ENCODE measurements at regions not wholly inside any gene's neighbourhood (a gene's known extent, or its start where the extent isn't known, plus 50 kb on each side); places are given as distances from the start of the nearest gene placed in this dataset.
"Not testable (repeated sequence)": the region's sequence is repeated elsewhere in the genome, so short reads cannot be mapped to it uniquely, and the experiment has no call there.

DNA sequence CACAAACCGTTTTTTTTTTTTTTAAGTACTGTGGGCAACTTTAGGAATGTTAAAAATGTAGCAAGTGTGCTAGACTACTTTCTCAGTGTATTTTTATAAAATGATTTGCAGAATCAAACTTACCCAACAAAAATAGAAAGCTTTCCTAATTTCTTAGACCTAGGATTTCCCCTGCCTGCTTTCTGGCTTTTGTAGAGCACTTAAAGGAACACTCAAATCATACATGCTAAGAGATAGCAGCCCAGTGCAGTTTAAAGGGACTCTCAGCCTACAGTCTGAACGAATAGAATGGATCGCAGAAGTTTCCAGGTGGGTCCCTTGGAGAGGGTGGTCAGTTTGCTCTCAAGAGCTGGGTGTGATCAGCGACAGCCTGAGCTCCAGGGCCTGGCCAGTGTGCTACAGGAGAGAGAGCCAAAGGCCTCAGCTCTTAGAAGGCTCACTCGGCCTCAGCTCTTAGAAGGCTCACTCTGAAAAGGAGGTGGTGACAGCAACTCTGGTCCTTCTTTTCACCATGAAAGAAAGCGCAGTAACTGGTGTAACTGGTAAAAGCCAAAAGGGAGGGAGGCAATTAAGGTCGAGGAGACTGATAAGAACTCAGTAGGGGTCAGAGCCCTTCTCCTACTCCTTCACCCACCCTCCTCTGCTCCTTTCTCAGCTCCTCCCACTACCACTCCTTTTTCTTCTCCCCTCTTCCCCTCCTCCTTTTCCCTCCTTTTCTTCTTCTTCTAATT, 142.4 kb downstream of the ZFP64 start:
- DNase-seq, result no peak

DNA sequence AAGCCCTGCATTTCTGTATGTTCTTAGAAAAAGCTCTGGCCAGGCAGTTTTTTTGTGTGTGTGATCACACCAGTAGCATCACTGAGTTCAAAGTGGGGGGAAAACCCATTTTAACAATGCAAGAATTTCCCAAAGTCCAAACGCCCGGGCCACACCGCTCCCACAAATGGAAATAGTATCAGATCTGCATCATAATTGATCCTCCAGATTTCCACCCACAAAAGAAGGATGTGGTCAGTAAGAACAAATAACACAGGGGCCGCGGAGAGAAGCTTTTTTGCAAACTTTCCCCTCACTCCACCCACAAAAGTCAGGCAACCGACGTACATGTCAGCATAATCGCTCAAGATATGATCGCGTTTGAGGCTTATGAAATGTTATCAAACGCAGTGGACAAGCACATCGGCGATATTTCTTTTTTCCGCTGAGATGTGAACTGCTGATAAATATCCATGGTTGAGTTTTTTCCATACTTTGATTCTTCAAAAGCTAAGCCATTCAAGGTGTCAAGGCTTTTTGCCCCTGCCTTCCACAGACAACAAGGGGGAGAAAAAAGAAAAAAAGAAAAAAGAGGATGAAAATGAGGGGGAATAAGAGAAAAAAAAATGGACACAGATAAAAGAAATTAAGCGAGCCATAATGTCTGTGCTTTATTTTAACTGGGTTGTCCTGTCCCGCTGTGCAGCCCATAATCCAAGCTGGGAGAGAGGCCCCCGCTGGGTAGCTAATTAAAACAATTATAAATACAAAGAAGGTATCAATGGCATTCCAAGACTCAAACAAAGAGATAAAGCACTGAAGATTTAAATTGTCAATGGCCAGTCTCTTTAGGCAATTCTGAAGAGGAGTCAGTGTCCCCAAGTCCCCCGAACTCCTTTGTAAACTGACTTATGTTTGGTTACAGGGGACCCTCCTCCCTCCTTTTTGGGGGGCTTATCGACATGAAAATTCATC, 143.5 kb downstream of the ZFP64 start:
- DNase-seq, result no peak

DNA sequence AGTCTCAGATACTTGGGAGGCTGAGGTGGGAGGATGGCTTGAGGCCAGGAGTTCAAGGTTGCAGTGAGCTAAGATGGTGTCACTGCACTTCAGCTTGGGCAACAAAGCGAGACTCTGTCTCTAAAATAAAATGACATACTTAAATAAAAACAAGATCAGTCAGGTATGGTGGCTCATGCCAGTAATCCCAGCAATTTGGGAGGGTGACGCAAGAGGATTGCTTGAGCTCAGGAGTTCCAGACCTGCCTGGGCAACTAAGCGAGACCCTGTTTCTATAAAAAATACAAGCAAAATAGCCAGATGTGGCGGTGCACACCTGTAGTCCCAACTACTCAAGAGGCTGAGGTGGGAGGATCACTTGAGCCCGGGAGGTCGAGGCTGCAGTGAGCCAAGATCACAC, 149.6 kb downstream of the ZFP64 start:
- no peak for DNase-seq

DNA sequence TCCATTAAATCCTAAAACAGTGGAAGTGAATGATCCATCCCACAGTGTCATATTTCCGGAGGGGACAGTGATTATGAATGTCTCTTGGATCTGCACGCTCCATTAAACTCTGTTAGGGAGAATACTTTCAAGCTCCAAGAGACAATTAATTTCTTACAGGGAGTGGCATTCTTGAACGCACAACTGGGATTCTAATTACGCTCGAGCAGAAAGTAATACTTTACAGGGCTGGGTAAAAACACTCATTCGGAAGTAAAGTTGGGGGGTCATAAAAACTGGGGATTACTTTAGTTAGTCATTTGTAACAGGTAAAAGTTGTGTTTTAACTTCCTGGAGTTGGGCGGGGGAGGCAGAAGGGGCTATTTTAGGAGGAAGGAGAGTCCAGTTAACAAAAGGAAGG, 151.8 kb downstream of the ZFP64 start:
- no peak for DNase-seq

DNA sequence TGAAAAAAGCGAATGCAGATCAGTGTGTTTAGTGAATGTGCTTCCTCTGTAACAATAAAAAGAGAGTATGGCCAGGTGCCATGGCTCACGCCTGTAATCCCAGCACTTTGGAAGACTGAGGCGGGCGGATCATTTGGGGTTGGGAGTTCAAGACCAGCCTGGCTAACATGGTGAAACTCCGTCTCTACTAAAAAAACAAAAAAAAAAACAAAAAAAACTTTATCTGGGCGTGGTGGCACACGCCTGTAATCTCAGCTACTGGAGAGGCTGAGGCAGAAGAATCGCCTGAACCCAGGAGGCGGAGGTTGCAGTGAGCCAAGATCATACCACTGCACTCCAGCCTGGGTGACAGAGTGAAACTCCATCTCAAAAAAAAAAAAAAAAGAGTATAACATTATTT, 152.9 kb downstream of the ZFP64 start:
- DNase-seq, result not testable (repeated sequence)

DNA sequence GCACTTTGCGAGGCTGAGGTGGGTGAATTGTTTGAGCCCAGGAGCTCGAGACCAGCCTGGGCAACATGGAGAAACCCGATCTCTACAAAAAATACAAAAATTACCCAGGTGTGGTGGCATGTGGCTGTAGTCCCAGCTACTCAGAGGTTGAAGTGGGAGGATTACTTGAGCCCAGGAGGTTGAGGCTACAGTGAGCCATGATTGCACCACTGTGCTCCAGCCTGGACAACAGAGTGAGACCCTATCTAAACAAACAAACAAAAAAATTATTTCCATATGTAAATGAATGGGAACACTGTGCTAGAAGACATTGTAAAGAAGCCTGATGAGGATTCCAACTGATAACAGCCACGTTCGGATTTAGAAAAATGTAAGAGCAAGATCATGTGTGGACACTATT, 154.2 kb downstream of the ZFP64 start:
- no peak for DNase-seq

DNA sequence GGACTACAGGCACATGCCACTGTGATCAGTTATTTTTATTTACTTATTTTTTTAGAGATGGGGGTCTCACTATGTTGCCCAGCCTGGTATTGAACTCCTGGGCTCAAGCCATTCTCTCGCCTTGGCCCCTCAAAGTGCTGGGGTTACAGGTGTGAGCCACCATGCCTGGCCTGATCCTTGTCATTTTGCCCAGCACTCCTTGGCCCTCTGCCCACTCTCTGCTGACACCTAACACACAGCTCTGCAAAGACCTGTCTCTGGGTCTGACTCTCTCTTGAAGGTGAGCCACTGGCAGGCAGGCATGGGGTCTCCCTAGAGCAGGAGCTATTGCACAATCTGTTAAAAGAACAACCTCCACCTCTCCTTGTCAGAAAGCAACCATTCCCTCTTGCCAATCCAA, 155.6 kb downstream of the ZFP64 start:
- no peak for DNase-seq

DNA sequence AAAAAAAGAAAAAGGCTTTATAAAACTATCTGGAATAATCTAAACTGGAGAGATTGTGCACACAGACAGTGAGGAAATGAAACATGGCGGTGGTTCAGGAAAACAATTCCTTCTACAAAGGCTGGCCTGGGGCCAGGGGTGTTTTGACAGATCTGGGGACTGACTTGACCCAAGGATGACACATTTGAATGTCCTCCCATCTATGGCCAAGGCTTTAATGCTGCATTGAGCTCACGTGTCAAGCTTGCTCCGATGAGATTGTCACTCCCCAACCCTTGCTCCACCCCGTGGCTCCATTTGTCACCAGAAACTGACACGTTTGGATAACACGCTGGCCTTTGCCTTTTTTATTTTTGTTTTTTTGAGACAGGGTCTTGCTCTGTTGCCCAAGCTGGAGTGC, 156.1 kb downstream of the ZFP64 start:
- no peak for DNase-seq

DNA sequence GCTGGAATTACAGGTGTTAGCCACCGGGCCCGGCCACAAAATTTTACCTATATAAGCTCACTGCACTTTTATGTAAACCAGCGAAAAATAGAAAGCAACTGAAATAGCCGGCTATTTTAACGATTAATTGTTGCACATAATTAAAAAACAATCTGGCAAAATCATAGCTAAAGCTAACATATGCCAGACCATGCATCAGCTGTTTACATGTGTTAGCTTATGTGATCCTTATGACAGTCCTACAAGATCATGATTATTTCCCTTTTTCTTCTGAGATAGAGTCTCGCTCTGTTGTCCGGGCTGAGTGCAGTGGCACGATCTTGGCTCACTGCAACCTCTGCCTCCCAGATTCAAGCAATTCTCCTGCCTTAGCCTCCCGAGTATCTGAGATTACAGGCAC, 157.0 kb downstream of the ZFP64 start:
- no peak for DNase-seq

DNA sequence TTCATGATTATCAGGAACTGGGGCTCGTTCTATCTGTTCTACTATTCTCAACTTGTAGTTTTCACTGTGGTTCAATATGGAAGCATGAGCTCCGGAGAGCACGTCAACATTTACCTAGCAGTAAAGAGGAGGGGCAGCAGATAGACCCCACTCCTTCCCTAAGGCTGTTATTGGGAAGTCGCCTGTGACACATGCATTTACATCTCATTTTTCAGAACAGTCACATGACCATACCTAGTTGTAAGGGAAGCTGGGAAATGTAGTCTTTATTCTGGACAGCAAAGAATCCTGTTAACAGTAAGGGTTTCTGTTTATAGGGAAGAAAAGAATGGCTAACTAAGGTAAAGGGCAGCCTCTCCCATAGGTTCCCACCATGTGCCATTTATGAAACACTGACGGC, 158.3 kb downstream of the ZFP64 start:
- DNase-seq, result no peak

DNA sequence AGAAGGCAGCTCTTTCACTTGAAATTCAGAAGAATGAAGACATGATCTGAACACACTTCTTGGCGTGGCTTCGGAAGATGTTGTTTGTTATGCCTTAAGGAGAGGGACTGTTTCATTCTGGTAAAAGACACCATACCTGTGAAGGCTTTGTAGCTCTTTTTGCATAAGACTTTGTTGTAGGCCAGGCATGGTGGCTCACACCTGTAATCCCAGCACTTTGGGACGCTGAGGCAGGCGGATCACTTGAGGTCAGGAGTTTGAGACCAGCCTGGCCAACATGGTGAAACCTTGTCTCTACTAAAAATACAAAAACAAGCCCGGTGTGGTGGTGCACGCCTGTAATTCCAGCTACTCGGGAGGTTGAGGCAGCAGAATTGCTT, 159.3 kb downstream of the ZFP64 start:
- DNase-seq, result not testable (repeated sequence)

DNA sequence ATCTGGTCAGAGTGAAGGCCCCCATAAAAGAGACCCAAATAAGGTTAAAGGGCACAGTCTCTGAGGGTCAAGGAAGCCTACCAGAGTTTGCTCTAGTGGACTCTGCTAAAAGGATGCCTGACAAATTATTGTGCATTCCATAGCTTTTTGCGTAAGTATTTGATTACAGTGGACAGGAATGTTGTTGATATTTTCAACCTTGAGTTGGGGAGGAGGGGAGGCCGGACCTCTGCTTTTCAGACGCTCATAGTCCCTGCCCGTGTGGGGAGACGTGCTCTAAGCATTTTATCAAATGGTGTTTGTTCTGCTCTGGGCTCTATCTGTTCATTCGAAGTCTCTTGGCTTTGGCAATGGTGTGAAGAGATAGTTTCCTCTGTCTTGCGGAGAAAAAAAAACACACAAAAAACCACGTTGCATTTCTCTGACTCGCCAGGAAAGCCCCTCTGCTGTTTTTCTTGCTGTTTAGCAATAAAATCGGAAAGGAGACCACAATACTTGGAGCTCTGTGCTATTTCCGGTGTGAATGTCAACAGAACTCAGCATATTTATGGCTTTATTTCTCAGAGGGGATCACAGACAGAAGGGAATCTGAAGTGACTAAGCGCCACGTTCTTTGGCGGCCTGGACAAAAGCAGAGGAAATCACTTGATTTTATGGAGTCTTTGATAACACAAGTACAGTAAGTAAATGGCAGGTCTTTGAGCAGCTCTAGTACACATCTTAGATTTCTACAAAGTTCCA, 159.8 kb downstream of the ZFP64 start:
- no peak for DNase-seq

DNA sequence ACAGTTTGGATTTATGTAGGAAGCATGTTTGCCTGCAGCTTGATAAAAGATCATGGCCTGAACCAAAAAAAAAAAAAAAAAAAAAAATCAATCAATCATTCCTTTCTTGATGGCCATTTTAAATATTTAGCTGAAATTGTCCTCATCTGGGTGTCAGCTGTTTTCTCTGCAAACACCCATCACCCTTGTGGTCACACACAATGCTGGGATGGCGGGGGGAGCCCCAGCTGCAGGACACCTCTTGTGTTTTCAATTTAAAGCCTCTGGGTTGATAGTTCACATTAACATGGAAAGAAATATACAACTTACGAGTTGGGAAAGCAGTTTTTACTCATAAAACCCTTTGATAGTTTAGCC, 160.4 kb downstream of the ZFP64 start:
- no peak for DNase-seq

DNA sequence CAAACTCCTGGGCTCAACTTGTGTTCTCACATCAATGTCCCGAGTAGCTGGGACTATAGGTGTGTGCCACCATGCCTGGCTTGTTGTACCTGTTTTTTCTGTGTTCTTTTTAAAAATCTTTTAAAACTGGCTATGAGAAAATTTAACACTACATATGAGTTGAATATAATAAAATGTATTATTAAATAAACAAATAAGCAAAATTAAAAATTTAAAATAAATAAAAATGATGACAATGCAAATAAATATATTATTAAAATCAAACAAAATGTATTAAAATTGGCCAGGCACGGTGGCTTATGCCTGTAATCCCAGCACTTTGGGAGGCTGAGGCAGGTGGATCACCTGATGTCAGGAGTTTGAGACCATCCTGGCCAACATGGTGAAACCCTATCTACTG, 162.4 kb downstream of the ZFP64 start:
- DNase-seq, result not testable (repeated sequence)

DNA sequence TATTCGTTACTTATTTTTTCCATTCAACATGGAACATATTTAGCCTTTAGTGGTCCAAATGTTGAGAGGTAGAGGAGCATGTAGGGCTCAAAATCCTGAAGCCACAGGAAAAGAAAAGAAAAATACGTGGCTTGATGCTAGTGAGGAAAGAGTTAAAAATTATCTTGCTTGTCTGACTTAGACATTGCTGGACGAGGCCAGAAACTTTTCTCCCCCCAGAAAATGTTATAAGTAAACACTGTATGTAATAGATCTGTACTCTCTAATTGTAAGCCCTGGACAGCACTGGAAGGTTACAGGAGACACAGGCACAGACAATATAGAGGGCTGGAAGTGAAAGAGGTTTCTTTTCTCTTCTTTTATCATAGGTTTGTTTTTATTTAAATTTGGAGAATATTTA, 165.6 kb downstream of the ZFP64 start:
- DNase-seq, result no peak

DNA sequence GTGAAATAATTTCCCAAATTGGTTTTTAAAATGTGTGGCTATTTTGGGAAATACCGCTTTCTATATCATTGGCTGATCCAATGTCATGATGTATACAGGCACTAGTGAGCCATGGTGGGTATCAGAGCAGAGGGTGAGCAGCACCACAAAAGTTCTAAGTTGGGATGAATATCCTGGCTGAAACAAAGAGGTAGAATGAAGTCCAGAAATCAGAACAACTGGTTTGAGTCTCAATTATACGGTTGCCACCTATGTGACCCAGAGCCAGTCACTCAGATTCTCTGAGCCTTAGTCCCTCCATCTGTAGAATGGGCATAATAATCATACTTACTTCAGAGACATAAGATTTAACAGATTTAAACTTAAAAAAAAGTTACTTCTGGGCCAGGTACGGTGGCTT, 172.3 kb downstream of the ZFP64 start:
- DNase-seq, result no peak

DNA sequence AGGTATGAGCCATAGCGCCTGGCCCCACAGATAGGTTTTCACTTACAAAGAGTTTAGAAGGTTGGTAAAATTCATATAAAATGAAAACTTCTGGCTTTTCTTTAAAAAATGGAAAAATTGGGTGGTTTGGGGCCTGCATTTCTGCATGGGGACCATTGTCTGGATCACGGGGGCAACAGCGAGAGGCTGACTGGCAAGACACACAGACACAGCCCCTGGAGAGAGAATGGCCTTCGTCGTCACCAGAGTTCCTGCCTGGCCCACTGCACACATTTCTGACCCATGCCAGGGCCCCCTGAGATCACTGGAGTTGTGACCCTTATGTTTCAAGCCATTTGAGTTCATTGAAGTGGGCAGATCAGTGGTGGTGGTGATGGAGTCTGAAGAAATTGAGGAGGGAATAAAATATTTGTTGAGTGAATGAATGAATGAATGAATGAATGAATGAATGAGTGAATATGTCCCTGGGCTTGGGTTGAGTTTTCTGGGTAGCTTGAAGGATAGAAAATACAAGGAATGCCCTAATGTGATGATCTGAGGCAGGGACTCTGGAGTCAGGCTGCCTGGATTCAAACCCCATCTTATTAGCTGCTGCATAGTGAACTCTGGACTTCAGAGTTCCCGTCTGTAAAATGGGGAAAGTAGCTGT, 173.8 kb downstream of the ZFP64 start:
- DNase-seq, result no peak

DNA sequence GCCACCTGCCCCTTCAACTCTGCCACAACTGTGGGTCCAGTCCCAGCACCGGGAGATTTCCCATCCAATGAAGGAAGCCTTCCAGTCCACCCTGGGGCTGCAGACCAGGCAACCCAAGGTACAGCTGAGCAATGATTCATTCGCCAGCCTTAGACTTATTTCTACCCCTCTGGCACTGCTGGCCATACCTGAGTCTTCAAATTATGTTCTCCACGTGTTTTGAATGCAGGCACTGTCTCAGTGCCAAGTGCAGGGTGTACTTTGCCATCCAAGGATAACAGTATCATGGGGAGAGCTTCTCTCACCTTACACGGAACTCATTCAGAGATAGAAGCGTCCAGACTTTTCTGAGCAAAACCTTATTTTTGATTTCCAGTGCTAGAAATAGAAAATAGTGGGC, 175.6 kb downstream of the ZFP64 start:
- DNase-seq, result no peak

DNA sequence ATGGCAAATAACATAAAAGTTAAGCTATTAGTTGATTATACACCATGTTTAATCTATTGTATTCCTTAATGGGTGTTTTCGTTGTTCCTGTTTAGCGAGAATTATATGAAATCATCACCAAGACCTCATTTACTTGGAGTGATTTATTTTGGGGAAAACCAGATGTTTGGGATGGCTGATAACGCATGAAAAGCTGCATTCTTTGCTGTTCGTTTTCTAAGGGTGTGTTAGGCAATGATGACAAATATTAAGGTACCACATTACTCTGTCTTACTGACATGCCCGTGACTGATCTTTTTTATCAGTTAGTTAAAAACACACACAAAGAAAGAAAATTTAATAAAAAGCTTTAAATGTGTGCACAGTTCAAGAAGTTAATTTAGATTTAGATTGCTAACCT, 176.4 kb downstream of the ZFP64 start:
- DNase-seq, result no peak

DNA sequence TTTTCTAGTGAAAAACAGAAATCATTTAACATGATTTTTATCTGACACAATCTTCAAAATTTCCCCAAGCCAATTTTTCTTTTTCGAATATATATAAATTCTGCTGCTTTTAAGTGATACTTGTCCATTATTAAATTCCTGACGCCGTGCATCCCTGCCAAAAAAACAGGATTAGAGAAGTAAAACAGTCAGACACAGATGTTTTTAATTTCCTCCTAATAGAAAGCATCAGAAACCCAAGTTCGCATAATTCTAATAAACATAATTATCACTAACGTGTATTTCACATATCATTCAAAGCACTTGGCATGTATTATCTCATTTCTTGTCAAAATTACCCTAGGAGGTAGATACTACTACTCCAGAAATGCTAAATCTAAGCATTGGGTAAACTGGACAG, 179.5 kb downstream of the ZFP64 start:
- no peak for DNase-seq

DNA sequence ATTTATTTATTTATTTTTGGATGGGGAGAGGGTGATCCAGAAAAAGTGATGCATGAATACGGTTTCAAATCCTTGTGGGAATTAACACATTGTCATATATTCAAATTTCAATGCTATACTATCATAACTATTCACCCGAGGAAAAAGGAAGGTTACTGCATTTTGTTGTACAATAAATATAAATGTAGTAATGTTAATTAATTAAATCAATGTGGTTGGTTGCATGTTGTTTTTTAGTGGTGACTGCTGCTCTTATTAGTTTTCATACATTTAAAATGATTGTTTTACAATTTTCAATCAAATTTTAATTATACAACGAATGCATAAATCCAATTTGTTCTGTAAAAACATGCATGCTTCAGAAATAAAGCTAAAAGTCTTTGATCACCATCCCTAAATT, 180.5 kb downstream of the ZFP64 start:
- DNase-seq, result no peak

DNA sequence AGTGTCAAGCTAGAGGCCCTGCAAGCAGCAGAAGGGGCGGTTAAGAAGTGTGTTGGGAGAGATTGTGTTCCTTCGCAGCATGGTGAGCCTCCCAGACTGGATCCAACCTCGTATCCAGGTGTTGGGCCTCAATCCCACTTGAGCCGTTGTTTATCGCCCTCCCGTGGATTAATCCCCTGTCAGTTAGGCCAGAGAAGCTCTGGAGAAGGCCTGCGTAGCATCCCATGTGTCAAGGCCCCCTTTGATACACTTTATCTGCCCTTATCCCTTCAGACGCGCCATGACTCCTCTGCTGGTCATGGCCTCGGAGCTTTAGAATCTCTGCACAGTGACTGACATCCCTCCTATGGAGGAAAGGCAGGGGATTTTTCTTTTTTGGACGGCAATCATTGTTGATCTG, 181.0 kb downstream of the ZFP64 start:
- no peak for DNase-seq

DNA sequence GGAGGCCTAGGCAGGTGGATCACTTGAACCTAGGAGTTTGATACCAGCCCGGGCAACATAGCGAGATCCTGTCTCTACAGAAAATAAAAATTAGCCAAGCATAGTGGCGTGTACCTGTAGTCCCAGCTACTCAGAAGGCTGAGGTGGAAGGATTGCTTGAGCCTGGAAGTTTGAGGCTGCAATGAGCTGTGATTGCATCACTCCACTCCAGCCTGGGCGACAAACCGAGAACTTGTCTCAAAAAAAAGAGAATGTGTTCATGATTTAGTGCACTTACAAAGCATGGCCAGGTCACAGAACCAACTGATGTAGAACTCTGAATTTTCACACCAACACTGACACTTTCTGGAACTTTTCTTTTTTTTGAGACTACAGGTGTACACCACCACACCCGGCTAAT, 182.7 kb downstream of the ZFP64 start:
- no peak for DNase-seq

All from AML-193 (cell line).